DMS 273 treated with DMSO at 0.1 percent for 48 hours (cell line): ENCODE measurements at regions not wholly inside any gene's neighbourhood (a gene's known extent, or its start where the extent isn't known, plus 50 kb on each side); places are given as distances from the start of the nearest gene placed in this dataset.
A peak's percentile ranks its signal among the peaks of the same experiment; 100 is the strongest.
"Not testable (repeated sequence)": the region's sequence is repeated elsewhere in the genome, so short reads cannot be mapped to it uniquely, and the experiment has no call there.

Experiments
- DNase-seq: peaks from one replicate; lab custom pipeline; 2025; lab: John Stamatoyannopoulos, UW

GRCh38 chr9:24846248-24846912 lies 300.7 kb upstream of the IZUMO3 start:
- no peak for DNase-seq

GRCh38 chr9:24844217-24844616 lies 298.5 kb upstream of the IZUMO3 start:
- no peak for DNase-seq

GRCh38 chr9:24841993-24842392 lies 296.3 kb upstream of the IZUMO3 start:
- no peak for DNase-seq

- DNase-seq, result no peak
Measured at GRCh38 chr9:24832307-24832706, 286.6 kb upstream of the IZUMO3 start.

- DNase-seq, result peak; percentile 1
Measured at GRCh38 chr9:24828687-24829086, 283.0 kb upstream of the IZUMO3 start.

- no peak for DNase-seq
Measured at GRCh38 chr9:24824607-24825006, 278.9 kb upstream of the IZUMO3 start.

- DNase-seq, result no peak
Measured at GRCh38 chr9:24820196-24820595, 274.5 kb upstream of the IZUMO3 start.

- DNase-seq, result no peak
Measured at GRCh38 chr9:24817756-24818155, 272.1 kb upstream of the IZUMO3 start.

GRCh38 chr9:24816006-24816405 lies 270.3 kb upstream of the IZUMO3 start:
- no peak for DNase-seq

GRCh38 chr9:24801344-24801743 lies 255.6 kb upstream of the IZUMO3 start:
- no peak for DNase-seq

GRCh38 chr9:24793787-24794186 lies 248.1 kb upstream of the IZUMO3 start:
- DNase-seq, result no peak

- DNase-seq, result no peak
Measured at GRCh38 chr9:24776226-24776625, 230.5 kb upstream of the IZUMO3 start.

GRCh38 chr9:24774199-24774598 lies 228.5 kb upstream of the IZUMO3 start:
- DNase-seq, result not testable (repeated sequence)

GRCh38 chr9:24766081-24766480 lies 220.4 kb upstream of the IZUMO3 start:
- no peak for DNase-seq

GRCh38 chr9:24765025-24765756 lies 219.5 kb upstream of the IZUMO3 start:
- DNase-seq, result no peak

- DNase-seq, result no peak
Measured at GRCh38 chr9:24738421-24738961, 192.8 kb upstream of the IZUMO3 start.

- DNase-seq, result no peak
Measured at GRCh38 chr9:24731754-24732153, 186.1 kb upstream of the IZUMO3 start.

- DNase-seq, result no peak
Measured at GRCh38 chr9:24721621-24722020, 175.9 kb upstream of the IZUMO3 start.

- no peak for DNase-seq
Measured at GRCh38 chr9:24712206-24712605, 166.5 kb upstream of the IZUMO3 start.

GRCh38 chr9:24708814-24709213 lies 163.1 kb upstream of the IZUMO3 start:
- no peak for DNase-seq

- DNase-seq, result no peak
Measured at GRCh38 chr9:24698881-24699518, 153.3 kb upstream of the IZUMO3 start.

GRCh38 chr9:24672336-24672735 lies 126.6 kb upstream of the IZUMO3 start:
- DNase-seq, result no peak

GRCh38 chr9:24657387-24657786 lies 111.7 kb upstream of the IZUMO3 start:
- no peak for DNase-seq
